Posterior vena cava (tissue), 2 donors: ENCODE measurements at regions not wholly inside any gene's neighbourhood (a gene's known extent, or its start where the extent isn't known, plus 50 kb on each side); places are given as distances from the start of the nearest gene placed in this dataset.

Experiments used
- DNase-seq: peaks from one replicate; pipeline ENCODE4 v3.0.0-alpha.2; 2020; ENCODE audit warnings: low spot score
- intact Hi-C, 2 donors: fragments of 100-400 bp; cut with DNase I; formaldehyde crosslinking; loops; one replicate each; pipeline versions ENCODE4 v1.14.1 to v1.14.2; 2022 to 2023
- donor health status: DM: yes; HTN: yes; CAD: no.
- donor health status: DM: yes; HTN: yes; CAD: no.

GRCh38 chr10:129319934-129320333 is 147.1 kb upstream of the MGMT start:
- intact Hi-C loops = no loop called here
- DNase-seq = no peak

GRCh38 chr10:129320340-129320739 is 146.7 kb upstream of the MGMT start:
- intact Hi-C loops = no loop called here

GRCh38 chr10:129321727-129322126 is 145.3 kb upstream of the MGMT start:
- no peak for DNase-seq
- intact Hi-C loops = no loop called here

More at GRCh38 chr10:129320340-129320739, 146.7 kb upstream of the MGMT start:
- DNase-seq = no peak

- intact Hi-C loops = no loop called here
- no peak for DNase-seq
Observed at GRCh38 chr10:129322933-129323820, 143.9 kb upstream of the MGMT start.

GRCh38 chr10:129323879-129324278 is 143.2 kb upstream of the MGMT start:
- intact Hi-C loops = no loop called here
- no peak for DNase-seq

- intact Hi-C loops = no loop called here
- DNase-seq = no peak
Observed at GRCh38 chr10:129325893-129326292, 141.1 kb upstream of the MGMT start.

- intact Hi-C loops = no loop called here
- DNase-seq = no peak
Observed at GRCh38 chr10:129328546-129328945, 138.5 kb upstream of the MGMT start.

GRCh38 chr10:129329385-129330055 is 137.5 kb upstream of the MGMT start:
- no peak for DNase-seq
- intact Hi-C loops = no loop called here

- no peak for DNase-seq
- intact Hi-C loops = no loop called here
Observed at GRCh38 chr10:129330211-129330610, 136.8 kb upstream of the MGMT start.

GRCh38 chr10:129331207-129331838 is 135.7 kb upstream of the MGMT start:
- intact Hi-C loops = no loop called here
- no peak for DNase-seq

GRCh38 chr10:129331839-129332220 is 135.2 kb upstream of the MGMT start:
- no peak for DNase-seq
- intact Hi-C loops = no loop called here

- no peak for DNase-seq
- intact Hi-C loops = no loop called here
Observed at GRCh38 chr10:129332476-129332875, 134.6 kb upstream of the MGMT start.

- intact Hi-C loops = no loop called here
- DNase-seq = no peak
Observed at GRCh38 chr10:129333706-129334105, 133.3 kb upstream of the MGMT start.

- no peak for DNase-seq
- intact Hi-C loops = no loop called here
Observed at GRCh38 chr10:129334266-129334665, 132.8 kb upstream of the MGMT start.

- intact Hi-C loops = no loop called here
- DNase-seq = no peak
Observed at GRCh38 chr10:129335396-129335795, 131.6 kb upstream of the MGMT start.

- intact Hi-C loops = no loop called here
- no peak for DNase-seq
Observed at GRCh38 chr10:129335942-129336341, 131.1 kb upstream of the MGMT start.

GRCh38 chr10:129339191-129339590 is 127.8 kb upstream of the MGMT start:
- intact Hi-C loops = no loop called here

GRCh38 chr10:129339841-129340240 is 127.2 kb upstream of the MGMT start:
- intact Hi-C loops = no loop called here
- DNase-seq = no peak

More at GRCh38 chr10:129339191-129339590, 127.8 kb upstream of the MGMT start:
- no peak for DNase-seq

GRCh38 chr10:129341087-129341486 is 126.0 kb upstream of the MGMT start:
- no peak for DNase-seq
- intact Hi-C loops = no loop called here

- no peak for DNase-seq
- intact Hi-C loops = no loop called here
Observed at GRCh38 chr10:129342385-129342784, 124.7 kb upstream of the MGMT start.
